Mesothelial cell of epicardium (in vitro differentiated cells): ENCODE measurements at regions not wholly inside any gene's neighbourhood (a gene's known extent, or its start where the extent isn't known, plus 50 kb on each side); places are given as distances from the start of the nearest gene placed in this dataset.

Source experiments
- DNase-seq, 2 experiments: peaks; one replicate each; pipeline ENCODE4 v3.0.0; 2021; ENCODE audit warnings: low spot score in 2 of 2; ENCODE audit not compliant: unreplicated experiment in 2 of 2
- H3K27ac Mint-ChIP-seq: 2 replicates; pipeline ENCODE4 v1.8.0; 2021; ENCODE audit warnings: mixed read lengths
- H3K27me3 Mint-ChIP-seq: 2 replicates; pipeline ENCODE4 v1.8.0; 2021; ENCODE audit warnings: low read depth, mixed read lengths
- H3K36me3 Mint-ChIP-seq: 2 replicates; pipeline ENCODE4 v1.8.0; 2021; ENCODE audit warnings: mixed read lengths
- H3K4me1 Mint-ChIP-seq: 2 replicates; pipeline ENCODE4 v1.8.0; 2021; ENCODE audit warnings: mixed read lengths
- H3K4me3 Mint-ChIP-seq: 2 replicates; pipeline ENCODE4 v1.8.0; 2021; ENCODE audit warnings: mild to moderate bottlenecking, moderate library complexity, mixed read lengths
- H3K9me3 Mint-ChIP-seq: 2 replicates; pipeline ENCODE4 v1.8.0; 2021; ENCODE audit warnings: mixed read lengths
- CTCF ChIP-seq: fragments of 200-600 bp; sonication (generic); IDR thresholded peaks from one replicate; pipeline ENCODE4 v1.5.0; 2021; ENCODE audit warnings: antibody characterized with exemption; ENCODE audit not compliant: unreplicated experiment

- no peak overlapping the region for H3K27ac Mint-ChIP-seq
- no peak for TF ChIP-seq CTCF
- no peaks in the 10 kb centered on the region for H3K36me3 Mint-ChIP-seq
- H3K4me1 Mint-ChIP-seq = peaks cover 25% of the 10 kb centered on the region
- DNase-seq = no peak
- no peaks in the 10 kb centered on the region for H3K9me3 Mint-ChIP-seq
- H3K4me3 Mint-ChIP-seq = no peak overlapping the region
- H3K27me3 Mint-ChIP-seq = no peaks in the 10 kb centered on the region
Observed at GRCh38 chr12:93002293-93003054, 73.4 kb upstream of the EEA1 start.

DNA sequence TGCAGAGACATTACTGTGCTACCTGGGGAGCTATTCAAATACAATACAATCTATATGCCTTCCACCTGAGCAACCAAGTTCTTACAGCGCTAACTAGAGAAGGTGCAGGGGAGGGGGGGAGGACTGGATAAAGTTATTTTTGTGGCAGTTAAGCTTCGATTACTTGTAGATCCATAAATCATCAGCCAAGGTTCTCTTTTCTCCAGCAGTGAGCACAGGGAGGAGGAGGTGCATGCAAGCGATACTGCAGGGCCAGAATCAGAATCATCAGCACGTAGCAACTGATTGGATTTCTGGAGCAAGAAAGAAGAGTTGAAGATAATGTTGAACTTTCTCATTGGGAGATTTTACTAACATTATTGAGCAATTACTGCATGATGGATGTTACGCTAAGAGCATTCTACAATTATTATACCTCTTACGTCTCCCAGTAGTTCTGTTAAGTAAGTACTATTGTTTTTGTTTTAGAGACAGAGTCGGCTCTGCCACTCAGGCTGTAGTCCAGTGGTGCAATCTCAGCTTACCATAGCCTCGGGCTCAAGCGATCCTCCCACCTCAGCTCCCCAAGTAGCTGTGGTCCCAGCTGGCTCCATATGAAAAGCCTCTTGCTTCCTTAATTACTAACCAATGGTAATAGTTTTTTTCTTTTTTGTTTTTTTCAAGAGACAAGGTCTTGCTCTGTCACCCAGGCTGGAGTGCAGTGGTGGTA, 74.6 kb upstream of the EEA1 start:
- no peak for DNase-seq
- H3K4me1 Mint-ChIP-seq = peaks cover 25% of the 10 kb centered on the region
- no peaks in the 10 kb centered on the region for H3K9me3 Mint-ChIP-seq
- H3K27ac Mint-ChIP-seq = peak overlapping the region; percentile 38
- H3K27me3 Mint-ChIP-seq = no peaks in the 10 kb centered on the region
- no peaks in the 10 kb centered on the region for H3K36me3 Mint-ChIP-seq
- TF ChIP-seq CTCF = no peak
- H3K4me3 Mint-ChIP-seq = peak overlapping the region; percentile 18

GRCh38 chr12:93005928-93006392, 76.9 kb upstream of the EEA1 start:
- H3K4me1 Mint-ChIP-seq = peaks cover 25% of the 10 kb centered on the region
- TF ChIP-seq CTCF = no peak
- DNase-seq = no peak
- H3K27me3 Mint-ChIP-seq = no peaks in the 10 kb centered on the region
- no peaks in the 10 kb centered on the region for H3K36me3 Mint-ChIP-seq
- H3K27ac Mint-ChIP-seq = no peak overlapping the region
- no peak overlapping the region for H3K4me3 Mint-ChIP-seq
- H3K9me3 Mint-ChIP-seq = no peaks in the 10 kb centered on the region

- DNase-seq = no peak
- Mint-ChIP-seq H3K9me3 (no peaks in the 10 kb centered on the region), H3K27ac (no peak overlapping the region), H3K4me1 (peaks cover 18% of the 10 kb centered on the region), H3K4me3 (no peak overlapping the region), H3K27me3 (no peaks in the 10 kb centered on the region), H3K36me3 (no peaks in the 10 kb centered on the region)
- no peak for TF ChIP-seq CTCF
Observed at GRCh38 chr12:93006471-93007208, 77.5 kb upstream of the EEA1 start.

DNA sequence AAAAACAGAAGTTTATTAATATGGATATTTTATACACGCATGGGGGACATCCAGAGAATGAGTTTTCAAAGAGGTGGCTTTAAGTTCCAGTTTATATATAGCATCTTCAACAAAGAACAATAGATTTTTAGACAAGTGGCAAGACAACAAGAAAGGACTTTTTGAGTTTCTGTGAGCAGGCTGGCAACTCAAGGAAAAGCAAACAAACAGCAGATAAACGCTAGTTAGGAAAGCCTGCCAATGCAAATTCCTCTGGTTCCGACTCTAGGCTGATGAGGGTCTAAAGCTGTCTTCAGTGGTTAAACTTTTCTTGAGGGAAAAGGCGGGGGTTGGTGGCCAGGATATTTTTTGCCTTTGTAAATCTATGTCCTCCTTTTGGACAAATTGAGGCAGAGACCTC, 78.4 kb upstream of the EEA1 start:
- peaks cover 13% of the 10 kb centered on the region for H3K4me1 Mint-ChIP-seq
- DNase-seq = no peak
- H3K27ac Mint-ChIP-seq = no peak overlapping the region
- no peaks in the 10 kb centered on the region for H3K27me3 Mint-ChIP-seq
- no peaks in the 10 kb centered on the region for H3K36me3 Mint-ChIP-seq
- H3K9me3 Mint-ChIP-seq = no peaks in the 10 kb centered on the region
- H3K4me3 Mint-ChIP-seq = no peak overlapping the region
- TF ChIP-seq CTCF = no peak
